GM19023 (cell line): ENCODE measurements at regions not wholly inside any gene's neighbourhood (a gene's known extent, or its start where the extent isn't known, plus 50 kb on each side); places are given as distances from the start of the nearest gene placed in this dataset.

Experiments used
- ATAC-seq: cut with Tn5 transposase; IDR thresholded peaks from one replicate; pipeline ENCODE4 v1.9.1; 2021; ENCODE audit warnings: mild to moderate bottlenecking, moderate library complexity; ENCODE audit not compliant: unreplicated experiment

- no peak for ATAC-seq
Observed at GRCh38 chr4:178255172-178255571, 812.9 kb upstream of the AGA start.

GRCh38 chr4:178258603-178259002 lies 816.4 kb upstream of the AGA start:
- no peak for ATAC-seq

- no peak for ATAC-seq
Observed at GRCh38 chr4:178259566-178259965, 817.3 kb upstream of the AGA start.

GRCh38 chr4:178264001-178264400 lies 821.8 kb upstream of the AGA start:
- ATAC-seq, result no peak

GRCh38 chr4:178271386-178271785 lies 829.1 kb upstream of the AGA start:
- ATAC-seq, result no peak

- ATAC-seq, result no peak
Observed at GRCh38 chr4:178273168-178273567, 830.9 kb upstream of the AGA start.

- no peak for ATAC-seq
Observed at GRCh38 chr4:178275671-178276360, 833.6 kb upstream of the AGA start.

GRCh38 chr4:178280362-178280761 lies 838.1 kb upstream of the AGA start:
- ATAC-seq, result no peak

- ATAC-seq, result no peak
Observed at GRCh38 chr4:178288462-178288861, 846.2 kb upstream of the AGA start.

GRCh38 chr4:178293601-178294000 lies 851.4 kb upstream of the AGA start:
- no peak for ATAC-seq

- no peak for ATAC-seq
Observed at GRCh38 chr4:178296669-178297068, 854.4 kb upstream of the AGA start.

- ATAC-seq, result no peak
Observed at GRCh38 chr4:178306565-178306964, 864.3 kb upstream of the AGA start.

GRCh38 chr4:178309890-178310289 lies 867.7 kb upstream of the AGA start:
- ATAC-seq, result no peak

- ATAC-seq, result no peak
Observed at GRCh38 chr4:178311997-178312396, 869.8 kb upstream of the AGA start.

GRCh38 chr4:178314287-178314686 lies 872.0 kb upstream of the AGA start:
- no peak for ATAC-seq

GRCh38 chr4:178316211-178316610 lies 874.0 kb upstream of the AGA start:
- ATAC-seq, result no peak

- no peak for ATAC-seq
Observed at GRCh38 chr4:178320003-178320402, 877.8 kb upstream of the AGA start.

GRCh38 chr4:178322524-178323183 lies 880.4 kb upstream of the AGA start:
- ATAC-seq, result no peak

- ATAC-seq, result no peak
Observed at GRCh38 chr4:178329226-178329872, 887.1 kb upstream of the AGA start.

- ATAC-seq, result no peak
Observed at GRCh38 chr4:178333355-178333754, 891.1 kb upstream of the AGA start.

- no peak for ATAC-seq
Observed at GRCh38 chr4:178339769-178340168, 897.5 kb upstream of the AGA start.

GRCh38 chr4:178340468-178340867 lies 898.2 kb upstream of the AGA start:
- no peak for ATAC-seq
